Stimulated activated naive CD8-positive, alpha-beta T cell treated with anti-CD3 and anti-CD28 coated beads, Interleukin-15, Interleukin-2, amounts not matched to agents 100 ng/mL and 50 ng/mL, for 24 hours (primary cell): ENCODE measurements at regions not wholly inside any gene's neighbourhood (a gene's known extent, or its start where the extent isn't known, plus 50 kb on each side); places are given as distances from the start of the nearest gene placed in this dataset.

Experiments used
- H3K27ac Mint-ChIP-seq: one replicate; pipeline ENCODE4 v1.8.0; 2021; ENCODE audit warnings: mild to moderate bottlenecking, mixed read lengths
- H3K27me3 Mint-ChIP-seq: one replicate; pipeline ENCODE4 v1.8.0; 2021; ENCODE audit warnings: mixed read lengths
- H3K36me3 Mint-ChIP-seq: one replicate; pipeline ENCODE4 v1.8.0; 2021; ENCODE audit warnings: low read depth, mixed read lengths
- H3K4me1 Mint-ChIP-seq: one replicate; pipeline ENCODE4 v1.8.0; 2021; ENCODE audit warnings: low read depth, mixed read lengths
- H3K4me3 Mint-ChIP-seq: one replicate; pipeline ENCODE4 v1.8.0; 2021; ENCODE audit warnings: mild to moderate bottlenecking, mixed read lengths
- H3K9me3 Mint-ChIP-seq: one replicate; pipeline ENCODE4 v1.8.0; 2021; ENCODE audit warnings: mixed read lengths

- Mint-ChIP-seq H3K4me3 (no peak overlapping the region), H3K36me3 (no peaks in the 10 kb centered on the region), H3K27ac (no peak overlapping the region), H3K9me3 (peaks cover 3% of the 10 kb centered on the region), H3K4me1 (no peaks in the 10 kb centered on the region), H3K27me3 (no peaks in the 10 kb centered on the region)
Observed at GRCh38 chr11:70771099-70771885, 373.0 kb downstream of the CTTN start.

- no peak overlapping the region for H3K4me3 Mint-ChIP-seq
- H3K27ac Mint-ChIP-seq, result no peak overlapping the region
- no peaks in the 10 kb centered on the region for H3K36me3 Mint-ChIP-seq
- H3K27me3 Mint-ChIP-seq, result no peaks in the 10 kb centered on the region
- H3K4me1 Mint-ChIP-seq, result no peaks in the 10 kb centered on the region
- H3K9me3 Mint-ChIP-seq, result peaks cover 3% of the 10 kb centered on the region
Observed at GRCh38 chr11:70772950-70773349, 374.6 kb downstream of the CTTN start.

- Mint-ChIP-seq H3K27me3 (no peaks in the 10 kb centered on the region), H3K27ac (no peak overlapping the region), H3K9me3 (peaks cover 3% of the 10 kb centered on the region), H3K4me1 (no peaks in the 10 kb centered on the region), H3K36me3 (no peaks in the 10 kb centered on the region), H3K4me3 (no peak overlapping the region)
Observed at GRCh38 chr11:70775386-70776075, 377.2 kb downstream of the CTTN start.

- Mint-ChIP-seq H3K27ac (no peak overlapping the region), H3K36me3 (no peaks in the 10 kb centered on the region), H3K9me3 (peaks cover 3% of the 10 kb centered on the region), H3K27me3 (no peaks in the 10 kb centered on the region), H3K4me1 (no peaks in the 10 kb centered on the region), H3K4me3 (no peak overlapping the region)
Observed at GRCh38 chr11:70776914-70777532, 378.7 kb downstream of the CTTN start.

GRCh38 chr11:70778883-70779282 lies 380.6 kb downstream of the CTTN start:
- Mint-ChIP-seq H3K27me3 (no peaks in the 10 kb centered on the region), H3K4me3 (no peak overlapping the region), H3K9me3 (peaks cover 3% of the 10 kb centered on the region), H3K36me3 (no peaks in the 10 kb centered on the region), H3K27ac (no peak overlapping the region), H3K4me1 (no peaks in the 10 kb centered on the region)

- Mint-ChIP-seq H3K27ac (no peak overlapping the region), H3K36me3 (no peaks in the 10 kb centered on the region), H3K27me3 (no peaks in the 10 kb centered on the region), H3K9me3 (no peaks in the 10 kb centered on the region), H3K4me3 (no peak overlapping the region), H3K4me1 (no peaks in the 10 kb centered on the region)
Observed at GRCh38 chr11:70779433-70780245, 381.3 kb downstream of the CTTN start.

- Mint-ChIP-seq H3K36me3 (no peaks in the 10 kb centered on the region), H3K27ac (no peak overlapping the region), H3K9me3 (no peaks in the 10 kb centered on the region), H3K4me1 (no peaks in the 10 kb centered on the region), H3K27me3 (no peaks in the 10 kb centered on the region), H3K4me3 (no peak overlapping the region)
Observed at GRCh38 chr11:70780246-70780535, 381.9 kb downstream of the CTTN start.

GRCh38 chr11:70782401-70782913 lies 384.1 kb downstream of the CTTN start:
- no peak overlapping the region for H3K4me3 Mint-ChIP-seq
- H3K9me3 Mint-ChIP-seq, result no peaks in the 10 kb centered on the region
- no peaks in the 10 kb centered on the region for H3K36me3 Mint-ChIP-seq
- no peaks in the 10 kb centered on the region for H3K27me3 Mint-ChIP-seq
- no peaks in the 10 kb centered on the region for H3K4me1 Mint-ChIP-seq
- H3K27ac Mint-ChIP-seq, result no peak overlapping the region

GRCh38 chr11:70783356-70783755 lies 385.0 kb downstream of the CTTN start:
- no peak overlapping the region for H3K27ac Mint-ChIP-seq
- H3K4me1 Mint-ChIP-seq, result no peaks in the 10 kb centered on the region
- H3K36me3 Mint-ChIP-seq, result no peaks in the 10 kb centered on the region
- no peaks in the 10 kb centered on the region for H3K27me3 Mint-ChIP-seq
- H3K4me3 Mint-ChIP-seq, result no peak overlapping the region
- H3K9me3 Mint-ChIP-seq, result no peaks in the 10 kb centered on the region

GRCh38 chr11:70783821-70784220 lies 385.5 kb downstream of the CTTN start:
- Mint-ChIP-seq H3K36me3 (no peaks in the 10 kb centered on the region), H3K4me3 (no peak overlapping the region), H3K27me3 (no peaks in the 10 kb centered on the region), H3K27ac (no peak overlapping the region), H3K9me3 (no peaks in the 10 kb centered on the region), H3K4me1 (no peaks in the 10 kb centered on the region)

GRCh38 chr11:70785372-70785771 lies 387.0 kb downstream of the CTTN start:
- no peaks in the 10 kb centered on the region for H3K36me3 Mint-ChIP-seq
- no peak overlapping the region for H3K4me3 Mint-ChIP-seq
- H3K4me1 Mint-ChIP-seq, result no peaks in the 10 kb centered on the region
- no peaks in the 10 kb centered on the region for H3K27me3 Mint-ChIP-seq
- no peaks in the 10 kb centered on the region for H3K9me3 Mint-ChIP-seq
- H3K27ac Mint-ChIP-seq, result no peak overlapping the region

- Mint-ChIP-seq H3K4me3 (no peak overlapping the region), H3K27me3 (no peaks in the 10 kb centered on the region), H3K9me3 (peaks cover 1% of the 10 kb centered on the region), H3K4me1 (no peaks in the 10 kb centered on the region), H3K27ac (no peak overlapping the region), H3K36me3 (no peaks in the 10 kb centered on the region)
Observed at GRCh38 chr11:70786021-70786665, 387.8 kb downstream of the CTTN start.

- Mint-ChIP-seq H3K36me3 (no peaks in the 10 kb centered on the region), H3K27me3 (no peaks in the 10 kb centered on the region), H3K4me1 (no peaks in the 10 kb centered on the region), H3K9me3 (peaks cover 11% of the 10 kb centered on the region), H3K27ac (no peak overlapping the region), H3K4me3 (no peak overlapping the region)
Observed at GRCh38 chr11:70788248-70789022, 390.1 kb downstream of the CTTN start.
